Suprapubic skin (tissue), 3 donors: ENCODE measurements at regions not wholly inside any gene's neighbourhood (a gene's known extent, or its start where the extent isn't known, plus 50 kb on each side); places are given as distances from the start of the nearest gene placed in this dataset.

ENCODE experiments used
- CTCF ChIP-seq, 2 donors: fragments of 200-600 bp in 1 of 2; fragments of 450-650 bp in 1 of 2; sonication (generic) in 1 of 2; IDR thresholded peaks; one replicate each; pipeline ENCODE4 v1.5.1; 2016 to 2019; ENCODE audit warnings: antibody characterized with exemption in 2 of 2, mild to moderate bottlenecking in 1 of 2, moderate library complexity in 1 of 2
- EP300 ChIP-seq: sonication (generic); formaldehyde crosslinking; IDR thresholded peaks from one replicate; pipeline ENCODE4 v1.6.1; 2017; ENCODE audit warnings: antibody characterized with exemption
- POLR2A ChIP-seq, 2 donors: fragments of 450-650 bp; IDR thresholded peaks; one replicate each; pipeline ENCODE4 v1.6.1; 2017; ENCODE audit warnings: antibody characterized with exemption in 2 of 2, mild to moderate bottlenecking in 2 of 2, moderate library complexity in 2 of 2

GRCh38 chr15:39460748-39461147, 120.1 kb upstream of the THBS1 start:
- TF ChIP-seq CTCF (IDR thresholded peaks at IDR 0.05) (no peak), EP300 (no peak), POLR2A (IDR thresholded peaks at IDR 0.05) (no peak)
